Keratinocyte (primary cell): ENCODE measurements at regions not wholly inside any gene's neighbourhood (a gene's known extent, or its start where the extent isn't known, plus 50 kb on each side); places are given as distances from the start of the nearest gene placed in this dataset.

Experiments
- DNase-seq: peaks from one replicate; pipeline ENCODE4 v3.0.0-alpha.2; 2011; ENCODE audit warnings: low read depth, missing footprints, low spot score
- FAIRE-seq: peaks from 2 replicates; lab custom pipeline; 2011; peaks lifted over from hg19 to GRCh38; lab: Jason Lieb, UNC
- H2AFZ ChIP-seq: 2 replicates; pipeline ENCODE4 v1.6.0; 2012; ENCODE audit warnings: low read length, control low read depth, inconsistent platforms; ENCODE audit not compliant: control insufficient read depth
- H3K27ac ChIP-seq: 2 replicates; pipeline ENCODE4 v1.5.1; 2011; ENCODE audit warnings: low read length; ENCODE audit not compliant: control insufficient read depth, insufficient read depth
- H3K27me3 ChIP-seq: 3 replicates; pipeline ENCODE4 v1.6.0; 2011; ENCODE audit warnings: low read length; ENCODE audit not compliant: control insufficient read depth, insufficient read depth; ENCODE audit errors: extremely low read depth
- H3K36me3 ChIP-seq, 2 experiments: 2 replicates in 1 of 2; 3 replicates in 1 of 2; pipeline ENCODE4 v1.5.1; 2011; ENCODE audit warnings: low read length in 2 of 2, mild to moderate bottlenecking in 1 of 2; ENCODE audit not compliant: control insufficient read depth in 2 of 2, insufficient read depth in 2 of 2; ENCODE audit errors: extremely low read depth in 1 of 2
- H3K4me1 ChIP-seq: 3 replicates; pipeline ENCODE4 v1.5.1; 2011; ENCODE audit warnings: low read length; ENCODE audit not compliant: control insufficient read depth, insufficient read depth; ENCODE audit errors: extremely low read depth
- H3K4me2 ChIP-seq: 3 replicates; pipeline ENCODE4 v1.6.0; 2011; ENCODE audit warnings: low read depth, low read length; ENCODE audit not compliant: control insufficient read depth, insufficient read depth; ENCODE audit errors: extremely low read depth
- H3K4me3 ChIP-seq, 3 experiments: fragments of 200-600 bp in 1 of 3; sonication (generic) in 1 of 3; 2 replicates in 2 of 3; 3 replicates in 1 of 3; pipeline ENCODE4 v1.5.1; 2011 to 2016; ENCODE audit warnings: low read length in 3 of 3, mild to moderate bottlenecking in 3 of 3, control low read depth in 2 of 3, inconsistent platforms in 1 of 3, low read depth in 1 of 3, mixed read lengths in 1 of 3, mixed run types in 1 of 3, moderate library complexity in 1 of 3; ENCODE audit not compliant: control insufficient read depth in 2 of 3, insufficient read depth in 2 of 3; ENCODE audit errors: extremely low read depth in 1 of 3
- H3K79me2 ChIP-seq: 2 replicates; pipeline ENCODE4 v1.6.0; 2012; ENCODE audit warnings: low read length; ENCODE audit not compliant: control insufficient read depth, insufficient read depth
- H3K9ac ChIP-seq: 3 replicates; pipeline ENCODE4 v1.6.0; 2011; ENCODE audit warnings: low read length; ENCODE audit not compliant: control insufficient read depth, insufficient read depth; ENCODE audit errors: extremely low read depth
- H3K9me1 ChIP-seq: 3 replicates; pipeline ENCODE4 v1.6.0; 2011; ENCODE audit warnings: low read length; ENCODE audit not compliant: control insufficient read depth, insufficient read depth; ENCODE audit errors: extremely low read depth
- H3K9me3 ChIP-seq: 2 replicates; pipeline ENCODE4 v1.5.1; 2012; ENCODE audit warnings: low read depth, low read length; ENCODE audit not compliant: control insufficient read depth
- H4K20me1 ChIP-seq: 3 replicates; pipeline ENCODE4 v1.6.0; 2011; ENCODE audit warnings: low read length; ENCODE audit not compliant: control insufficient read depth, insufficient read depth; ENCODE audit errors: extremely low read depth
- EZH2 ChIP-seq: IDR thresholded peaks from one replicate; pipeline ENCODE4 v1.6.1; 2012; ENCODE audit warnings: inconsistent platforms, mild to moderate bottlenecking, low read length, moderate library complexity
- dilution Hi-C: fragments of 300-500 bp; cut with MboI; formaldehyde crosslinking; loops from one replicate; pipeline ENCODE4 v1.7.0; 2020; ENCODE audit warnings: low sequenced_read_pairs; ENCODE audit not compliant: extremely low pct_ligation_motif_present
- TF ChIP-seq, protein P1 (sequence below), 3 experiments: IDR thresholded peaks in 1 of 3; conservative IDR thresholded peaks in 1 of 3; optimal IDR thresholded peaks in 1 of 3; 2 replicates in 2 of 3; 3 replicates in 1 of 3; pipeline versions ENCODE3 to v1.5.1; 2011; ENCODE audit warnings: low read length in 3 of 3, mild to moderate bottlenecking in 3 of 3, moderate library complexity in 2 of 3, control low read depth in 1 of 3, inconsistent platforms in 1 of 3; ENCODE audit not compliant: insufficient read depth in 2 of 3; ENCODE audit errors: extremely low read depth in 1 of 3

DNA sequence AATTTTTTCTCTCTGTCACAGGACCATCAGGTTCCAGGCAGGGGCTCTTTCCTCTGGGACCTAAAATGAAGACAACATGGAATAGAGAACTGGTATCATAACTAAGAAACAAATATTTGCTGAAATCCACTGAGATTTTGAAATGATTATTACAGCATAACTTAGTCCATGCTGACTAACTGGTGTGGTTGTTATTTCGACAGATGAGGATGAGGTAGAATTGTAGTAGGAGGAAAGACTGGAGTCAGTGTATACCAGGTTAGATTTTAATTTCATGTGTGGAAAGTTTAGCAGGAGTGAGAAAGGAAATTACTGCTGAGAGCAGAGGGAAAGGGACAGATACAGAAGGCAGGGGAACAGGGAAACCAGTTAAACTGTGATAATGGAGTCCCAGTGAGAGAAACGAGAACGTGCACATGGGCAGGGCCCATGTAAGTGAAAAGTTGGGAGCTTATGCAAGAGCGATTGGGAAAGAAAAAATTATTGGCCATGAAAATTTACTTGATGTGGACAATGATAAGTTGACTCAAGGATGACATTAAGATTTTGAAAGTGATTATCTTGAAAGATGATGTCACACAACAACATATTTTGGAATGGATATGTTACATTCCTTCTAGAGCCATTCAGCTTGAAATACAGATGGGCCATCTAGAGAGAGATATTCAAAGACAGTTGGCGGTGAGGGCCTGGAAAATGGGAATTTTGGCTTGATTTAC, 98.7 kb upstream of the DDIT4L start:
- no peaks in the 10 kb centered on the region for H3K9me1 ChIP-seq
- H4K20me1 ChIP-seq, result no peaks in the 10 kb centered on the region
- no peak overlapping the region for H2AFZ ChIP-seq
- no peak overlapping the region for H3K4me3 ChIP-seq
- H3K9ac ChIP-seq, result no peak overlapping the region
- FAIRE-seq (peak; percentile 64), DNase-seq (no peak)
- H3K9me3 ChIP-seq, result no peaks in the 10 kb centered on the region
- H3K27me3 ChIP-seq, result no peaks in the 10 kb centered on the region
- no peaks in the 10 kb centered on the region for H3K79me2 ChIP-seq
- TF ChIP-seq, protein P1, sequence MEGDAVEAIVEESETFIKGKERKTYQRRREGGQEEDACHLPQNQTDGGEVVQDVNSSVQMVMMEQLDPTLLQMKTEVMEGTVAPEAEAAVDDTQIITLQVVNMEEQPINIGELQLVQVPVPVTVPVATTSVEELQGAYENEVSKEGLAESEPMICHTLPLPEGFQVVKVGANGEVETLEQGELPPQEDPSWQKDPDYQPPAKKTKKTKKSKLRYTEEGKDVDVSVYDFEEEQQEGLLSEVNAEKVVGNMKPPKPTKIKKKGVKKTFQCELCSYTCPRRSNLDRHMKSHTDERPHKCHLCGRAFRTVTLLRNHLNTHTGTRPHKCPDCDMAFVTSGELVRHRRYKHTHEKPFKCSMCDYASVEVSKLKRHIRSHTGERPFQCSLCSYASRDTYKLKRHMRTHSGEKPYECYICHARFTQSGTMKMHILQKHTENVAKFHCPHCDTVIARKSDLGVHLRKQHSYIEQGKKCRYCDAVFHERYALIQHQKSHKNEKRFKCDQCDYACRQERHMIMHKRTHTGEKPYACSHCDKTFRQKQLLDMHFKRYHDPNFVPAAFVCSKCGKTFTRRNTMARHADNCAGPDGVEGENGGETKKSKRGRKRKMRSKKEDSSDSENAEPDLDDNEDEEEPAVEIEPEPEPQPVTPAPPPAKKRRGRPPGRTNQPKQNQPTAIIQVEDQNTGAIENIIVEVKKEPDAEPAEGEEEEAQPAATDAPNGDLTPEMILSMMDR (optimal IDR thresholded peaks at IDR 0.05 in 1 of 3, IDR thresholded peaks at IDR 0.05 in 1 of 3, conservative IDR thresholded peaks at IDR 0.05 in 1 of 3; ENCODE audit: extremely low read depth in 1 of 3, insufficient read depth in 2 of 3, low read length in 3 of 3), result no peak
- no peak for TF ChIP-seq EZH2
- dilution Hi-C loops, result no loop called here
- H3K27ac ChIP-seq, result peak overlapping the region; percentile 74
- peaks cover 36% of the 10 kb centered on the region for H3K4me1 ChIP-seq
- no peak overlapping the region for H3K4me2 ChIP-seq
- no peaks in the 10 kb centered on the region for H3K36me3 ChIP-seq

DNA sequence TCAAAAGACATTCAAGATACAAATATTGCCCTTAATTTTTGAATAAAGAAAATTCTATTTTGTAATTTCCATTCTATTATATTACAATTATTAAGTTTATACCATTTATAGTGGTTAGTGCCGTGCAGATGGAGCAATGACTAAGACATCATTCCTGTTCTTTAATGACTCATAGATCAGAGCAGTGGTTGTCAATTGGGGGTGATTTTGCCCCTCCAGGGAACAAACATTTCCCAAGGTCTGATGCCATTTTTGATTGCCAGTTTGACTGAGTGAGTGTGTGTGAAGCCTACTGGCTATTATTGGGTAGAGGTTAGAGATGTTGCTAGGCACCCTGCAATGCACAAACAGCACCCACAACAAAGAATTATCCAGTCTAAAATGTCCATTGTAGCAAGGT, 97.9 kb upstream of the DDIT4L start:
- Histone ChIP-seq H3K4me1 (peaks cover 36% of the 10 kb centered on the region), H3K79me2 (no peaks in the 10 kb centered on the region), H3K27me3 (no peaks in the 10 kb centered on the region), H3K9me3 (no peaks in the 10 kb centered on the region), H2AFZ (no peak overlapping the region), H3K4me3 (no peak overlapping the region), H3K9ac (no peak overlapping the region), H3K4me2 (no peak overlapping the region), H4K20me1 (no peaks in the 10 kb centered on the region), H3K36me3 (no peaks in the 10 kb centered on the region), H3K9me1 (no peaks in the 10 kb centered on the region), H3K27ac (peak overlapping the region; percentile 74)
- no peak for TF ChIP-seq EZH2
- TF ChIP-seq, protein P1 (optimal IDR thresholded peaks at IDR 0.05 in 1 of 3, IDR thresholded peaks at IDR 0.05 in 1 of 3, conservative IDR thresholded peaks at IDR 0.05 in 1 of 3; ENCODE audit: extremely low read depth in 1 of 3, insufficient read depth in 2 of 3, low read length in 3 of 3), result no peak
- DNase-seq (peak; percentile 68), FAIRE-seq (peak; percentile 78)
- dilution Hi-C loops, result no loop called here
